ENCODE measurements at regions not wholly inside any gene's neighbourhood (a gene's known extent, or its start where the extent isn't known, plus 50 kb on each side); places are given as distances from the start of the nearest gene placed in this dataset.

DNA sequence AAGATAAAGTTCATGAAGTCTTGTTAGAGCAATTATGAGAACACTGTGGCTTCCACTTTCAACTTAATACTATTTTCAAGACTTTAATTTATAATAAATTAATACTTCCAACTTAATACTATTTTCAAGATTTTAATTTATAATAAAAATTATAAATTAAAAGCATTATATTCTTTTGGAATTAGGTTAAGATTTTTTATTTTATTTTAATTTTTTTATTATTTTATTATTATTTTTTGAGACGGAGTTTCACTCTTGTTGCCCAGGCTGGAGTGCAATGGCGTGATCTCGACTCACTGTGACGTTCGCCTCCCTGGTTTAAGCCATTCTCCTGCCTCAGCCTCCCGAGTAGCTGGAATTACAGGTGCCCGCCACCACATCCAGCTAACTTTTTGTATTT lies 126.0 kb upstream of the GUCY1A1 start:
- CTCF ChIA-PET, result no interaction called here
- H3K27ac ChIP-seq (ENCODE audit: low read depth, low read length, poor library complexity, severe bottlenecking), result no peak overlapping the region
- DNase-seq (ENCODE audit: low spot score), result no peak
- intact Hi-C loops (cut with micrococcal nuclease; ENCODE audit: unreplicated experiment), result no loop called here
- BruUV-seq (replicated peaks), result no TSS peak
- POLR2A ChIA-PET (ENCODE audit: low non-redundant PET), result no interaction called here
- no peaks in the 10 kb centered on the region for H3K36me3 ChIP-seq (ENCODE audit: insufficient read depth, low read length, poor library complexity, severe bottlenecking)
- H3K9me3 ChIP-seq (ENCODE audit: low read depth, low read length, poor library complexity, severe bottlenecking), result no peaks in the 10 kb centered on the region
- H3K4me3 ChIP-seq (ENCODE audit: low read depth, low read length, poor library complexity, severe bottlenecking), result no peak overlapping the region
- H3K27me3 ChIP-seq (replicated peaks; ENCODE audit: insufficient read depth, low read depth, low read length, poor library complexity), result no peaks in the 10 kb centered on the region
- H3K4me1 ChIP-seq (ENCODE audit: insufficient read depth, low read length, poor library complexity, severe bottlenecking), result no peaks in the 10 kb centered on the region
- no peak for TF ChIP-seq EZH2 (IDR thresholded peaks at IDR 0.05; ENCODE audit: borderline replicate concordance, low read depth, low read length, poor library complexity, severe bottlenecking)
- TF ChIP-seq, protein P1, sequence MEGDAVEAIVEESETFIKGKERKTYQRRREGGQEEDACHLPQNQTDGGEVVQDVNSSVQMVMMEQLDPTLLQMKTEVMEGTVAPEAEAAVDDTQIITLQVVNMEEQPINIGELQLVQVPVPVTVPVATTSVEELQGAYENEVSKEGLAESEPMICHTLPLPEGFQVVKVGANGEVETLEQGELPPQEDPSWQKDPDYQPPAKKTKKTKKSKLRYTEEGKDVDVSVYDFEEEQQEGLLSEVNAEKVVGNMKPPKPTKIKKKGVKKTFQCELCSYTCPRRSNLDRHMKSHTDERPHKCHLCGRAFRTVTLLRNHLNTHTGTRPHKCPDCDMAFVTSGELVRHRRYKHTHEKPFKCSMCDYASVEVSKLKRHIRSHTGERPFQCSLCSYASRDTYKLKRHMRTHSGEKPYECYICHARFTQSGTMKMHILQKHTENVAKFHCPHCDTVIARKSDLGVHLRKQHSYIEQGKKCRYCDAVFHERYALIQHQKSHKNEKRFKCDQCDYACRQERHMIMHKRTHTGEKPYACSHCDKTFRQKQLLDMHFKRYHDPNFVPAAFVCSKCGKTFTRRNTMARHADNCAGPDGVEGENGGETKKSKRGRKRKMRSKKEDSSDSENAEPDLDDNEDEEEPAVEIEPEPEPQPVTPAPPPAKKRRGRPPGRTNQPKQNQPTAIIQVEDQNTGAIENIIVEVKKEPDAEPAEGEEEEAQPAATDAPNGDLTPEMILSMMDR (conservative IDR thresholded peaks at IDR 0.05; ENCODE audit: low read depth, low read length), result no peak

DNA sequence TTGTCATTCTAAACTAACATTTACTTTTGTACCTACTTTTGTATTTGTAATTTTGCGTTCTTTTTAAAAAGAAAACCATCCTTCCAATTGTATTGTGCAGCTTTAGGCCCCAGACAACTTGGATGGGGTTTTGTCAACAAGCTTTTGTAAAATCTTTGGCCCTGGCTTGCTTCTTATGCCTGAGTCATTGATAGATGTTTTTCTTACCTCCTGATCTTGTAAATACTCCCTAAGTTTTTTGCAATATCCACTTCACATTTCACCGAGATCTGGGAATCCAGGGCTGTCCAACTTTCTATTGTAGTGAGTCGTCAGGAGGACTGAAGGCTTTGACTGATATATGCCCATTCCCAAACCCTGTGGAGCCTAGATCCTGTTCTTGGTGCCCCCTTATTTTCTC lies 126.9 kb upstream of the GUCY1A1 start:
- Histone ChIP-seq H3K4me3 (ENCODE audit: low read depth, low read length, poor library complexity, severe bottlenecking) (no peak overlapping the region), H3K27me3 (replicated peaks; ENCODE audit: insufficient read depth, low read depth, low read length, poor library complexity) (no peaks in the 10 kb centered on the region), H3K4me1 (ENCODE audit: insufficient read depth, low read length, poor library complexity, severe bottlenecking) (no peaks in the 10 kb centered on the region), H3K27ac (ENCODE audit: low read depth, low read length, poor library complexity, severe bottlenecking) (no peak overlapping the region), H3K36me3 (ENCODE audit: insufficient read depth, low read length, poor library complexity, severe bottlenecking) (no peaks in the 10 kb centered on the region), H3K9me3 (ENCODE audit: low read depth, low read length, poor library complexity, severe bottlenecking) (no peaks in the 10 kb centered on the region)
- intact Hi-C loops (cut with micrococcal nuclease; ENCODE audit: unreplicated experiment), result no loop called here
- no TSS peak for BruUV-seq (replicated peaks)
- no peak for TF ChIP-seq EZH2 (IDR thresholded peaks at IDR 0.05; ENCODE audit: borderline replicate concordance, low read depth, low read length, poor library complexity, severe bottlenecking)
- TF ChIP-seq, protein P1 (conservative IDR thresholded peaks at IDR 0.05; ENCODE audit: low read depth, low read length), result no peak
- ChIA-PET POLR2A (ENCODE audit: low non-redundant PET) (no interaction called here), CTCF (no interaction called here)
- no peak for DNase-seq (ENCODE audit: low spot score)

DNA sequence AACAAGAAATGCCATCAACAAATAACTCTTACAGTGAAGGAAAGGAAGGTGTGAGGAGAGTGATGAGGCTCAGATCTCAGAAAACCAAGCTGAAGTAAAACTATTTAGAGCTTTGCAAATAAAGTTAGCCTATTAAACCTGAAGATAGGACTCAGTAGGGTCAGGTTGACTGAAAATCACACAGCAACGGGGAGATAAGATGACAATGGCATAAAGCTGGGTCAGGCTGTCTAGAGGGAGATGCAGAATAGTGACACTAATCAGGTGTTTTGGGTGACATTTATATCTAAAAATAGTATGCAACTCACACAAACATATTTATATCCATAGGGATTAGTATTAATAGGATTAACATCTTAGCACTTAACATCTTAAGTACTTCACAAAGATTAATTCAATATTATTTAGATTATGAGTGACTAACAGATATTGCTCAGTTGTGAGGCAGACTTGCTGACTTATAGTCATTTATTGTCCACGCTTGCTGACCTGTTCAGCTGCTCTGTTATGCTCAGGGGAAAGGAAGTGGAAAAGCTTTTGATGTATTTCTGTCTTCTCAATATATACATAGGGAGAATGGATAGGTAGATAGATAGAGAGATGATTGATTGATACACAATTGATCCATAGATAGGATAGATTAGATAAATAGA lies 130.7 kb upstream of the GUCY1A1 start:
- no TSS peak for BruUV-seq (replicated peaks)
- intact Hi-C loops (cut with micrococcal nuclease; ENCODE audit: unreplicated experiment), result no loop called here
- no peak for TF ChIP-seq EZH2 (IDR thresholded peaks at IDR 0.05; ENCODE audit: borderline replicate concordance, low read depth, low read length, poor library complexity, severe bottlenecking)
- TF ChIP-seq, protein P1 (conservative IDR thresholded peaks at IDR 0.05; ENCODE audit: low read depth, low read length), result no peak

More for the DNA sequence above, 130.7 kb upstream of the GUCY1A1 start:
- H3K36me3 ChIP-seq (ENCODE audit: insufficient read depth, low read length, poor library complexity, severe bottlenecking), result no peaks in the 10 kb centered on the region
- POLR2A ChIA-PET (ENCODE audit: low non-redundant PET), result no interaction called here
- no peaks in the 10 kb centered on the region for H3K4me1 ChIP-seq (ENCODE audit: insufficient read depth, low read length, poor library complexity, severe bottlenecking)
- CTCF ChIA-PET, result no interaction called here
- no peak overlapping the region for H3K4me3 ChIP-seq (ENCODE audit: low read depth, low read length, poor library complexity, severe bottlenecking)
- no peak for DNase-seq (ENCODE audit: low spot score)
- no peak overlapping the region for H3K27ac ChIP-seq (ENCODE audit: low read depth, low read length, poor library complexity, severe bottlenecking)
- H3K27me3 ChIP-seq (replicated peaks; ENCODE audit: insufficient read depth, low read depth, low read length, poor library complexity), result no peaks in the 10 kb centered on the region
- H3K9me3 ChIP-seq (ENCODE audit: low read depth, low read length, poor library complexity, severe bottlenecking), result no peaks in the 10 kb centered on the region
